Type B pancreatic cell (in vitro differentiated cells): ENCODE measurements at regions not wholly inside any gene's neighbourhood (a gene's known extent, or its start where the extent isn't known, plus 50 kb on each side); places are given as distances from the start of the nearest gene placed in this dataset.

Experiments used
- DNase-seq: peaks from one replicate; pipeline ENCODE4 v3.0.0; 2021; ENCODE audit warnings: mixed read lengths; ENCODE audit not compliant: unreplicated experiment; ENCODE audit errors: extremely low spot score
- H3K27ac Mint-ChIP-seq: 2 replicates; pipeline ENCODE4 v1.8.0; 2021; ENCODE audit warnings: mild to moderate bottlenecking, mixed read lengths
- H3K27me3 Mint-ChIP-seq: 2 replicates; pipeline ENCODE4 v1.8.0; 2021; ENCODE audit warnings: mixed read lengths
- H3K36me3 Mint-ChIP-seq: 2 replicates; pipeline ENCODE4 v1.8.0; 2021; ENCODE audit warnings: mixed read lengths
- H3K4me1 Mint-ChIP-seq: one replicate; pipeline ENCODE4 v1.8.0; 2021; ENCODE audit warnings: mixed read lengths; ENCODE audit not compliant: unreplicated experiment
- H3K4me3 Mint-ChIP-seq: 2 replicates; pipeline ENCODE4 v1.8.0; 2021; ENCODE audit warnings: mild to moderate bottlenecking, mixed read lengths
- H3K9me3 Mint-ChIP-seq: 2 replicates; pipeline ENCODE4 v1.8.0; 2021; ENCODE audit warnings: mixed read lengths
- CTCF ChIP-seq: fragments of 200-600 bp; sonication (generic); conservative IDR thresholded peaks from 2 replicates; pipeline ENCODE4 v1.5.0; 2021; ENCODE audit warnings: antibody characterized with exemption, mild to moderate bottlenecking

- H3K9me3 Mint-ChIP-seq = no peaks in the 10 kb centered on the region
- H3K36me3 Mint-ChIP-seq = no peaks in the 10 kb centered on the region
- H3K27me3 Mint-ChIP-seq = no peaks in the 10 kb centered on the region
- DNase-seq = no peak
- H3K4me1 Mint-ChIP-seq = no peaks in the 10 kb centered on the region
- no peak overlapping the region for H3K4me3 Mint-ChIP-seq
- no peak overlapping the region for H3K27ac Mint-ChIP-seq
- TF ChIP-seq CTCF = no peak
Observed at GRCh38 chr1:215502081-215502480, 65.0 kb upstream of the KCTD3 start.

GRCh38 chr1:215507119-215507518 lies 60.0 kb upstream of the KCTD3 start:
- Mint-ChIP-seq H3K27me3 (no peaks in the 10 kb centered on the region), H3K4me3 (no peak overlapping the region), H3K4me1 (no peaks in the 10 kb centered on the region), H3K36me3 (no peaks in the 10 kb centered on the region), H3K9me3 (peaks cover 15% of the 10 kb centered on the region), H3K27ac (no peak overlapping the region)
- TF ChIP-seq CTCF = no peak
- DNase-seq = no peak

DNA sequence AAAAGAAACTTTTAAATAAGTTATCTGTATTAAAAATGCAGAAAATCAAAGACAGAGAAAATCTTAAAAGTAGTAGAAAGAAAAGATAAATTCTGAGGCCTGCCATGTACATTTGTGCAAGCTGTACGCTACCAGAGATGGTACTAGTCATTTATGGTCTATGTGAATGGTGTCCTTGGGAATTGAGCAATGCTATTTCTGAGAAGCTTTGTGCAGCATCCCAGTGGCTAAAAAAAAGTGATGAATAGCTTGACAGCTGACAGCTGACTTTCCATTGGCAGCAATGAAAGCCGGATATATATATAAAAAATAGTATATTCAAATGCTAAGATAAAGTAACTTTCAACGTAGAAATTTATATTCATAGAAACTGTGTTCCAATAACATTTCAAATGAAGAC lies 58.8 kb upstream of the KCTD3 start:
- no peak for TF ChIP-seq CTCF
- H3K4me3 Mint-ChIP-seq = no peak overlapping the region
- H3K27me3 Mint-ChIP-seq = no peaks in the 10 kb centered on the region
- no peak overlapping the region for H3K27ac Mint-ChIP-seq
- no peak for DNase-seq
- peaks cover 15% of the 10 kb centered on the region for H3K9me3 Mint-ChIP-seq
- H3K36me3 Mint-ChIP-seq = no peaks in the 10 kb centered on the region
- H3K4me1 Mint-ChIP-seq = no peaks in the 10 kb centered on the region
